Gastroesophageal sphincter (tissue), 4 donors: ENCODE measurements at regions not wholly inside any gene's neighbourhood (a gene's known extent, or its start where the extent isn't known, plus 50 kb on each side); places are given as distances from the start of the nearest gene placed in this dataset.

Source experiments
- ATAC-seq: fragments of 150-250 bp; one replicate; pipeline ENCODE4 v1.9.1; 2016; ENCODE audit warnings: mild to moderate bottlenecking, moderate library complexity
- H3K27ac ChIP-seq, 4 donors: fragments of 200-600 bp; sonication (generic) in 3 of 4; 1 replicate in 3 of 4; 2 replicates in 1 of 4; pipeline ENCODE4 v1.5.1; 2016 to 2019
- H3K27me3 ChIP-seq: fragments of 200-600 bp; sonication (generic); one replicate; pipeline ENCODE4 v1.5.1; 2019
- H3K36me3 ChIP-seq, 2 donors: fragments of 200-600 bp; sonication (generic); one replicate each; pipeline ENCODE4 v1.5.1; 2019; ENCODE audit warnings: control low read depth in 1 of 2
- H3K4me1 ChIP-seq, 3 donors: fragments of 200-600 bp; sonication (generic); 1 replicate in 2 of 3; 2 replicates in 1 of 3; pipeline ENCODE4 v1.5.1; 2016 to 2019; ENCODE audit warnings: control low read depth in 2 of 3
- H3K4me3 ChIP-seq, 2 donors: fragments of 200-600 bp; sonication (generic); one replicate each; pipeline ENCODE4 v1.5.1; 2019; ENCODE audit warnings: mild to moderate bottlenecking in 1 of 2, moderate library complexity in 1 of 2
- H3K9me3 ChIP-seq, 3 donors: fragments of 200-600 bp; sonication (generic); one replicate each; pipeline ENCODE4 v1.5.1; 2017 to 2019; ENCODE audit warnings: control low read depth in 2 of 3
- EP300 ChIP-seq: sonication (generic); formaldehyde crosslinking; IDR thresholded peaks from one replicate; pipeline ENCODE4 v1.6.1; 2017; ENCODE audit warnings: antibody characterized with exemption, mild to moderate bottlenecking
- POLR2A ChIP-seq, 2 donors: fragments of 450-650 bp; IDR thresholded peaks; one replicate each; pipeline ENCODE4 v1.6.1; 2017; ENCODE audit warnings: antibody characterized with exemption in 2 of 2, mild to moderate bottlenecking in 2 of 2, moderate library complexity in 1 of 2
- POLR2AphosphoS5 ChIP-seq: sonication (generic); formaldehyde crosslinking; IDR thresholded peaks from one replicate; pipeline ENCODE4 v1.6.1; 2017; ENCODE audit warnings: antibody characterized with exemption
- WGBS, 2 donors: methylation state at CpG; one replicate each; pipeline ENCODE4 v1.1.5; 2018; ENCODE audit warnings: low coverage in 1 of 2; 5-methylcytosine and 5-hydroxymethylcytosine counted together
- TF ChIP-seq, protein P1 (sequence below), 4 experiments: fragments of 200-600 bp in 2 of 4; fragments of 450-650 bp in 2 of 4; sonication (generic) in 1 of 4; IDR thresholded peaks; one replicate each; pipeline ENCODE4 v1.5.1; 2017 to 2019; ENCODE audit warnings: antibody characterized with exemption in 4 of 4, mild to moderate bottlenecking in 2 of 4, moderate library complexity in 2 of 4

DNA sequence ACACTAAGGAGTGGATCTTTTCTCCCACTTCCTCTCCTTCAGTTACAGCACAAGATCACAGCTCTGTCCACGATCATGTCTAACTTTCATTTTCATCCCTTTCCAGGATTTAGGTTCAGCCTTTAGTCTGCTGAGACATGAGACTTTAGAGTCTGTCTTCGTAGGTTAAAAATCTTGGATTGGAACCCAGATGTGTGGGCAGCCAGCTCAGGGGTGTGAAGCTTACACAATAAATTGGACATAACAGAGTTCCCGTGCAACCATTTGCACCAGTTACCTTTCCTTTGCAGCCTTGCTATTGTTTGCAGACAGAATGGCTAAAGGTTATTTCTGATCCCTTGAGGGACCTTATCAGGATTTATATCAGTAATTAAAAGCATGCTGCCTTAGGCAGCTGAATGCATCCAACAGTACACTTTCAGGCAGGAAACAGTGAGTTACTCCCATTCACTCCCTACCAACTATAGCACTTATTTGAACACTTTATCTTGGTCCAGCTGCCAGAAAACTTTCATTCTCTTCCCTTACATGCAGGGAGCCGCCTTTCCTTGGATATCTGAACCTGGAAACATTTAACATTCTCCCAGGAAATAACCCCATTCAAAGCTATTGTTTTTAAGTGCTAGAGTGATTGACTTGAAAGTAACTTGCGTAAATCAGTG, 87.3 kb downstream of the TMEM100 start:
- Histone ChIP-seq H3K4me1 (peaks cover 0 to 13% (median 0%) of the 10 kb centered on the region in 3 donors), H3K27ac (no peak overlapping the region), H3K36me3 (no peaks in the 10 kb centered on the region), H3K27me3 (no peaks in the 10 kb centered on the region), H3K9me3 (no peaks in the 10 kb centered on the region), H3K4me3 (peak overlapping the region in 1 of 2 donors; percentile 14)
- 31 to 38% methylated on average over 5 of the region's 5 CpGs for WGBS, 2 donors
- TF ChIP-seq EP300 (no peak), POLR2A (IDR thresholded peaks at IDR 0.05) (no peak), POLR2AphosphoS5 (peak; percentile 9)
- TF ChIP-seq, protein P1, sequence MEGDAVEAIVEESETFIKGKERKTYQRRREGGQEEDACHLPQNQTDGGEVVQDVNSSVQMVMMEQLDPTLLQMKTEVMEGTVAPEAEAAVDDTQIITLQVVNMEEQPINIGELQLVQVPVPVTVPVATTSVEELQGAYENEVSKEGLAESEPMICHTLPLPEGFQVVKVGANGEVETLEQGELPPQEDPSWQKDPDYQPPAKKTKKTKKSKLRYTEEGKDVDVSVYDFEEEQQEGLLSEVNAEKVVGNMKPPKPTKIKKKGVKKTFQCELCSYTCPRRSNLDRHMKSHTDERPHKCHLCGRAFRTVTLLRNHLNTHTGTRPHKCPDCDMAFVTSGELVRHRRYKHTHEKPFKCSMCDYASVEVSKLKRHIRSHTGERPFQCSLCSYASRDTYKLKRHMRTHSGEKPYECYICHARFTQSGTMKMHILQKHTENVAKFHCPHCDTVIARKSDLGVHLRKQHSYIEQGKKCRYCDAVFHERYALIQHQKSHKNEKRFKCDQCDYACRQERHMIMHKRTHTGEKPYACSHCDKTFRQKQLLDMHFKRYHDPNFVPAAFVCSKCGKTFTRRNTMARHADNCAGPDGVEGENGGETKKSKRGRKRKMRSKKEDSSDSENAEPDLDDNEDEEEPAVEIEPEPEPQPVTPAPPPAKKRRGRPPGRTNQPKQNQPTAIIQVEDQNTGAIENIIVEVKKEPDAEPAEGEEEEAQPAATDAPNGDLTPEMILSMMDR (IDR thresholded peaks at IDR 0.05), result no peak
- ATAC-seq, result no peak

- Histone ChIP-seq H3K27me3 (no peaks in the 10 kb centered on the region), H3K4me3 (no peak overlapping the region), H3K4me1 (peaks cover 0 to 13% (median 0%) of the 10 kb centered on the region in 3 donors), H3K9me3 (no peaks in the 10 kb centered on the region), H3K27ac (no peak overlapping the region), H3K36me3 (no peaks in the 10 kb centered on the region)
- 58 to 80% methylated on average over 2 to 3 of the region's 3 CpGs for WGBS, 2 donors
- no peak for ATAC-seq
- no peak for TF ChIP-seq POLR2AphosphoS5
- TF ChIP-seq POLR2A (IDR thresholded peaks at IDR 0.05), result no peak
- TF ChIP-seq, protein P1 (IDR thresholded peaks at IDR 0.05), result no peak
- TF ChIP-seq EP300, result no peak
Observed at GRCh38 chr17:55634702-55635101, 88.0 kb downstream of the TMEM100 start.

GRCh38 chr17:55632893-55633292, 89.8 kb downstream of the TMEM100 start:
- H3K4me1 ChIP-seq, result peaks cover 0 to 13% (median 0%) of the 10 kb centered on the region in 3 donors
- no peaks in the 10 kb centered on the region for H3K36me3 ChIP-seq
- H3K9me3 ChIP-seq, result no peaks in the 10 kb centered on the region
- no peak overlapping the region for H3K27ac ChIP-seq
- whole genome bisulfite sequencing, 2 donors, result 71% methylated on average over 1 of the region's 2 CpGs; no CpG with 5 or more reads in 1 of the 2 donors
- peak; percentile 13 for ATAC-seq
- no peaks in the 10 kb centered on the region for H3K27me3 ChIP-seq
- TF ChIP-seq POLR2A (IDR thresholded peaks at IDR 0.05) (no peak), EP300 (no peak), POLR2AphosphoS5 (no peak)
- TF ChIP-seq, protein P1 (IDR thresholded peaks at IDR 0.05), result no peak
- no peak overlapping the region for H3K4me3 ChIP-seq

DNA sequence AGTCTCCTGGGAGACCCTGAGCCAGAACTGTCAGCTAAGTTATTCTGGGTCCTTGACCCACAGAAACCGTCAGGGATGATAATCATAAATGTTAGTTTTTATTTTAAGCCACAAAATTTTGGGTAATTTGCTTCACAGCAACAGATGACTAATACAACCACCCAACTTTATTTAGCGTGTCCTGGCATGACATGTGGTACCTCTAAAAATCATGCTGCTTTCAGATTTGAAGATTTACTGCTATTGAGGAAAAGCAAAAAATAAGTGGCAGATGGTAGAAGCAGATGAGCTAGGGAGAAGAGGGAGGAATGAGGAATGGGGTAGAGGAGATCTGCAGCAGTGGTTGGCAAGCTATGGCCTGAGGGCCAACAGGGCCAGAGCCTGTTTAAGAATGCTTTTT, 90.4 kb downstream of the TMEM100 start:
- no peak for ATAC-seq
- Histone ChIP-seq H3K9me3 (no peaks in the 10 kb centered on the region), H3K27ac (no peak overlapping the region), H3K4me1 (peaks cover 0 to 13% (median 0%) of the 10 kb centered on the region in 3 donors), H3K27me3 (no peaks in the 10 kb centered on the region), H3K36me3 (no peaks in the 10 kb centered on the region), H3K4me3 (no peak overlapping the region)
- no peak for TF ChIP-seq POLR2AphosphoS5
- TF ChIP-seq, protein P1 (IDR thresholded peaks at IDR 0.05), result no peak
- WGBS, 2 donors, result 67 to 91% methylated on average over 1 to 2 of the region's 2 CpGs

GRCh38 chr17:55629995-55630394, 92.7 kb downstream of the TMEM100 start:
- H3K27ac ChIP-seq, result no peak overlapping the region
- WGBS, 2 donors, result 73 to 100% methylated on average over 2 to 7 of the region's 7 CpGs

More at GRCh38 chr17:55629995-55630394, 92.7 kb downstream of the TMEM100 start:
- Histone ChIP-seq H3K9me3 (no peaks in the 10 kb centered on the region), H3K27me3 (no peaks in the 10 kb centered on the region), H3K4me3 (no peak overlapping the region), H3K36me3 (no peaks in the 10 kb centered on the region), H3K4me1 (no peaks in the 10 kb centered on the region)
- ATAC-seq, result no peak
- no peak for TF ChIP-seq POLR2A (IDR thresholded peaks at IDR 0.05)
- TF ChIP-seq, protein P1 (IDR thresholded peaks at IDR 0.05), result no peak
- no peak for TF ChIP-seq EP300
- no peak for TF ChIP-seq POLR2AphosphoS5
